ENCODE measurements at regions not wholly inside any gene's neighbourhood (a gene's known extent, or its start where the extent isn't known, plus 50 kb on each side); places are given as distances from the start of the nearest gene placed in this dataset.
"Not testable (repeated sequence)": the region's sequence is repeated elsewhere in the genome, so short reads cannot be mapped to it uniquely, and the experiment has no call there.

DNA sequence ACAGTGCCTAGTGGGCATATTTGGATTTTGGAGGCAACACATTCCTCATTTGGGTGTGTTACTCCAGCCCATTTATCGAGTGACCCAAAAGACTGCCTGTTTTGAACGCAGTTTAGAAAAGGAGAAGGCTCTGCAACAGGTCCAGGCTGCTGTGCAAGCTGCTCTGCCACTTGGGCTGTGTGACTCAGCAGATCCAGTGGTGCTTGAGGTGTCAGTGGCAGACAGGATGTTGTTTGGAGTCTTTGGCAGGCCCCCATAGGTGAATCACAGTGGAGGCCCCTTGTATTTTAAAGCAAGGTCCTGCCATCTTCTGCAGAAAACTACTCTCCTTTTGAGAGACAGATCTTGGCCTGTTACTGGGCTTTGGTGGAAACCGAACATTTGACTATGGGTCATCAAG, 104.0 kb downstream of the DNAJB9 start:
- H3K27ac ChIP-seq (ENCODE audit: low read depth, low read length); H3K4me3 ChIP-seq (ENCODE audit: low read length in 3 of 3); H3K9ac ChIP-seq (ENCODE audit: low read depth in 1 of 3, low read length in 3 of 3); H3K9me3 ChIP-seq (ENCODE audit: control insufficient read depth in 3 of 3, low read length in 3 of 3); H3K27me3 ChIP-seq (ENCODE audit: control insufficient read depth in 3 of 3, insufficient read depth in 3 of 3, low read length in 3 of 3); H3K4me1 ChIP-seq (ENCODE audit: control insufficient read depth in 3 of 3, insufficient read depth in 3 of 3, low read length in 3 of 3); H3K36me3 ChIP-seq (ENCODE audit: control insufficient read depth in 3 of 3, insufficient read depth in 3 of 3, low read length in 3 of 3): not testable (repeated sequence)

DNA sequence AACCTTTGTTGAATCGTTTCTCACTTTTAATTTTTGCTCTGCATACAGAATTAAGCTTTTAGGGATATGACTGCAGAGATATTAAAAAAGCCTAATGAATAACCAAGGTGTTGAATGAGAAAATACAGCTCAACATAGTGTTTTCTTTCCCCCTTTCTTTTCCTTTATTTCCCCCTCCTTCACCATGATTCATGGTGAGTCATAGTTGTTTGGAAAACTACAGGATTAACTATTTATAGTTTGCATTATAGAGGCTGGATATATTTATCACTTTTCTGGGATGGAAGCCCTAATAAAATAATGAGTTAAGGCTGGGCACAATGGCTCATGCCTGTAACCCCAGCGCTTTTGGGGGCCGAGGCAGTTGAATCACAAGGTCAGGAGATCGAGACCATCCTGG, 115.0 kb downstream of the DNAJB9 start:
- Histone ChIP-seq H3K36me3 (ENCODE audit: control insufficient read depth in 3 of 3, insufficient read depth in 3 of 3, low read length in 3 of 3) (no peaks in the 10 kb centered on the region), H3K9ac (ENCODE audit: low read depth in 1 of 3, low read length in 3 of 3) (no peak overlapping the region), H3K27ac (ENCODE audit: low read depth, low read length) (no peak overlapping the region), H3K27me3 (ENCODE audit: control insufficient read depth in 3 of 3, insufficient read depth in 3 of 3, low read length in 3 of 3) (no peaks in the 10 kb centered on the region), H3K4me3 (ENCODE audit: low read length in 3 of 3) (no peak overlapping the region), H3K9me3 (ENCODE audit: control insufficient read depth in 3 of 3, low read length in 3 of 3) (no peaks in the 10 kb centered on the region), H3K4me1 (ENCODE audit: control insufficient read depth in 3 of 3, insufficient read depth in 3 of 3, low read length in 3 of 3) (no peaks in the 10 kb centered on the region)

DNA sequence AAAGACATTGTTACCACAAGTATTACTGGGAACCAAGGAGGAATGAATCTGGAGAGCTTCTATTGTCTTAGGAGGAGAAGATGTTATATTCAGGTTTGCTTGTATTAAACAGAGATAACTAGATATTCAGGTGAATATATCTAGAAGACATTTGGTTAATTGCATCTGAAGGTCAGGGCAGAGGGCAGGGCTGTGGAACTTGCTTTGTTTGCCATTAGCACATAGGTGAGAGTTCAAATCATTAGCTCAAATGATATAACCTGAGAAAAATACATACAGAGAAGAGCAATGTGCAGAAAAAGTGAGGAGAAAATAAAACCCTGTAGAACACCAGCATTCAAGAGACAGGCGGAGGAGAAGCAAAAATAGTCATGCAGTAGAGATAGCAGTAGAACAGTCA, 116.8 kb downstream of the DNAJB9 start:
- Histone ChIP-seq H3K4me3 (ENCODE audit: low read length in 3 of 3) (no peak overlapping the region), H3K27me3 (ENCODE audit: control insufficient read depth in 3 of 3, insufficient read depth in 3 of 3, low read length in 3 of 3) (no peaks in the 10 kb centered on the region), H3K9me3 (ENCODE audit: control insufficient read depth in 3 of 3, low read length in 3 of 3) (no peaks in the 10 kb centered on the region), H3K36me3 (ENCODE audit: control insufficient read depth in 3 of 3, insufficient read depth in 3 of 3, low read length in 3 of 3) (no peaks in the 10 kb centered on the region), H3K27ac (ENCODE audit: low read depth, low read length) (no peak overlapping the region), H3K4me1 (ENCODE audit: control insufficient read depth in 3 of 3, insufficient read depth in 3 of 3, low read length in 3 of 3) (no peaks in the 10 kb centered on the region), H3K9ac (ENCODE audit: low read depth in 1 of 3, low read length in 3 of 3) (no peak overlapping the region)

- Histone ChIP-seq H3K36me3 (ENCODE audit: control insufficient read depth in 3 of 3, insufficient read depth in 3 of 3, low read length in 3 of 3) (no peaks in the 10 kb centered on the region), H3K4me3 (ENCODE audit: low read length in 3 of 3) (no peak overlapping the region), H3K4me1 (ENCODE audit: control insufficient read depth in 3 of 3, insufficient read depth in 3 of 3, low read length in 3 of 3) (no peaks in the 10 kb centered on the region), H3K27ac (ENCODE audit: low read depth, low read length) (no peak overlapping the region), H3K27me3 (ENCODE audit: control insufficient read depth in 3 of 3, insufficient read depth in 3 of 3, low read length in 3 of 3) (no peaks in the 10 kb centered on the region), H3K9ac (ENCODE audit: low read depth in 1 of 3, low read length in 3 of 3) (no peak overlapping the region), H3K9me3 (ENCODE audit: control insufficient read depth in 3 of 3, low read length in 3 of 3) (no peaks in the 10 kb centered on the region)
Observed at GRCh38 chr7:108697254-108697653, 127.6 kb downstream of the DNAJB9 start.

DNA sequence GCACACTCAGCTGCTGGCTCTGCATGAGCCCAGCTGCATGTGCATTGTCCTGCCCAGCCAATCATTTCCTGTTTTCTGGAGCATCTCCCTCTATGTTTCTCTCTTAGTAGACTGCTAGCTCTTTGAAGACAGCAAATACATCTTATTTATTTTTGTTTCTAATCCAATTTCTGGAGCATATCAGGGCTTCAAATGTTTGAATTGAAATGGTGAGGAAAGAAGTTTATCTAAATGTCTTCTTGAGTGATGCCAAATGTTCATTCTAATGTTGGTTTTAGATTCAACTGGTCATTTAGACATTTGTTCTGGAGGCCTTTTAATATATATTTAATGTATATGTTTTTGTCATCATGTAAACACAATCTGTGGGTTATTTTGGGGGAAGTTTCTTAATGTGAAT, 141.9 kb downstream of the DNAJB9 start:
- H3K27ac ChIP-seq (ENCODE audit: low read depth, low read length), result no peak overlapping the region
- H3K4me3 ChIP-seq (ENCODE audit: low read length in 3 of 3), result no peak overlapping the region
- no peaks in the 10 kb centered on the region for H3K4me1 ChIP-seq (ENCODE audit: control insufficient read depth in 3 of 3, insufficient read depth in 3 of 3, low read length in 3 of 3)
- H3K9me3 ChIP-seq (ENCODE audit: control insufficient read depth in 3 of 3, low read length in 3 of 3), result no peaks in the 10 kb centered on the region
- no peaks in the 10 kb centered on the region for H3K36me3 ChIP-seq (ENCODE audit: control insufficient read depth in 3 of 3, insufficient read depth in 3 of 3, low read length in 3 of 3)
- H3K27me3 ChIP-seq (ENCODE audit: control insufficient read depth in 3 of 3, insufficient read depth in 3 of 3, low read length in 3 of 3), result no peaks in the 10 kb centered on the region
- H3K9ac ChIP-seq (ENCODE audit: low read depth in 1 of 3, low read length in 3 of 3), result no peak overlapping the region

DNA sequence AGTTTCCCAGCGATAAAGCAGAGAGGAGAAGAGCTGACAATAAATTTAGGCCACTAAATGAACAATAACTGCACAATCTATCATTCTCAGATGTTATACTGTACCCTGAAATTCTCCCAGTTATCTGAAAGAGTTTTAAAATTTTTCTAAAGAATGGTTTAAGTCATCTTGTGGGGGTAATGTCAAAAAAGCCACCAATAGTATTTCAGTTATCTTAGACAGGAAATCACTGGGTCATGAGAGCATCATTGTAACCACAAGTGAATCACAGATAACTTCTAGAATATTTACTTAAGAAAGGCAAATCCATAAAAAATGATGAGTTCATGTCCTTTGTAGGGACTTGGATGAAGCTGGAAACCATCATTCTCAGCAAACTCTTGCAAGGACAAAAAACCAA, 147.1 kb downstream of the DNAJB9 start:
- no peaks in the 10 kb centered on the region for H3K27me3 ChIP-seq (ENCODE audit: control insufficient read depth in 3 of 3, insufficient read depth in 3 of 3, low read length in 3 of 3)
- no peak overlapping the region for H3K27ac ChIP-seq (ENCODE audit: low read depth, low read length)
- H3K36me3 ChIP-seq (ENCODE audit: control insufficient read depth in 3 of 3, insufficient read depth in 3 of 3, low read length in 3 of 3), result no peaks in the 10 kb centered on the region
- H3K9ac ChIP-seq (ENCODE audit: low read depth in 1 of 3, low read length in 3 of 3), result no peak overlapping the region
- no peaks in the 10 kb centered on the region for H3K4me1 ChIP-seq (ENCODE audit: control insufficient read depth in 3 of 3, insufficient read depth in 3 of 3, low read length in 3 of 3)
- H3K9me3 ChIP-seq (ENCODE audit: control insufficient read depth in 3 of 3, low read length in 3 of 3), result no peaks in the 10 kb centered on the region
- H3K4me3 ChIP-seq (ENCODE audit: low read length in 3 of 3), result no peak overlapping the region

GRCh38 chr7:108717781-108718180, 148.1 kb downstream of the DNAJB9 start:
- no peak overlapping the region for H3K4me3 ChIP-seq (ENCODE audit: low read length in 3 of 3)
- H3K27me3 ChIP-seq (ENCODE audit: control insufficient read depth in 3 of 3, insufficient read depth in 3 of 3, low read length in 3 of 3), result no peaks in the 10 kb centered on the region
- no peaks in the 10 kb centered on the region for H3K4me1 ChIP-seq (ENCODE audit: control insufficient read depth in 3 of 3, insufficient read depth in 3 of 3, low read length in 3 of 3)
- H3K36me3 ChIP-seq (ENCODE audit: control insufficient read depth in 3 of 3, insufficient read depth in 3 of 3, low read length in 3 of 3), result no peaks in the 10 kb centered on the region
- no peaks in the 10 kb centered on the region for H3K9me3 ChIP-seq (ENCODE audit: control insufficient read depth in 3 of 3, low read length in 3 of 3)
- H3K27ac ChIP-seq (ENCODE audit: low read depth, low read length), result no peak overlapping the region
- no peak overlapping the region for H3K9ac ChIP-seq (ENCODE audit: low read depth in 1 of 3, low read length in 3 of 3)

DNA sequence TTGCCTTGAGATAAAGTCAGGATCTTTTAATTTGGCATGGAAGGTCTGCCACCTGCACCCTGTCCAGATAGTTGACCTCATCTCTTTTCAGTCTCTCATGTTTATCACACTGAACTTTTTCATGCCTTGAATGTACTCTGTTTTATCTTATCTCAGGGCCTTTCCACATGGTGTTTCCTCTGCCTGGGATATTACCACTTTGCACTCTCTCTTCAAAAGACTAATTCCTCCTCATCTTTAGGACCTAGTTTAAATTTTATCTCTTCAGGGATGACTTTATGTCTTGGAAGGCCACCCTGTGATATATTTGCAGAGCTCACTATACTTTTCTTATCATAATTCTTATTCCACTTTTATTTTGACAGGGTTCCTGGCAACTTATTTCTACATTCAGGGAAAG, 150.0 kb downstream of the DNAJB9 start:
- no peaks in the 10 kb centered on the region for H3K27me3 ChIP-seq (ENCODE audit: control insufficient read depth in 3 of 3, insufficient read depth in 3 of 3, low read length in 3 of 3)
- H3K36me3 ChIP-seq (ENCODE audit: control insufficient read depth in 3 of 3, insufficient read depth in 3 of 3, low read length in 3 of 3), result no peaks in the 10 kb centered on the region
- no peaks in the 10 kb centered on the region for H3K9me3 ChIP-seq (ENCODE audit: control insufficient read depth in 3 of 3, low read length in 3 of 3)
- no peak overlapping the region for H3K9ac ChIP-seq (ENCODE audit: low read depth in 1 of 3, low read length in 3 of 3)
- H3K4me3 ChIP-seq (ENCODE audit: low read length in 3 of 3), result no peak overlapping the region
- no peak overlapping the region for H3K27ac ChIP-seq (ENCODE audit: low read depth, low read length)
- no peaks in the 10 kb centered on the region for H3K4me1 ChIP-seq (ENCODE audit: control insufficient read depth in 3 of 3, insufficient read depth in 3 of 3, low read length in 3 of 3)

- no peaks in the 10 kb centered on the region for H3K27me3 ChIP-seq (ENCODE audit: control insufficient read depth in 3 of 3, insufficient read depth in 3 of 3, low read length in 3 of 3)
- H3K9me3 ChIP-seq (ENCODE audit: control insufficient read depth in 3 of 3, low read length in 3 of 3), result no peaks in the 10 kb centered on the region
- no peak overlapping the region for H3K9ac ChIP-seq (ENCODE audit: low read depth in 1 of 3, low read length in 3 of 3)
- H3K4me1 ChIP-seq (ENCODE audit: control insufficient read depth in 3 of 3, insufficient read depth in 3 of 3, low read length in 3 of 3), result no peaks in the 10 kb centered on the region
- H3K4me3 ChIP-seq (ENCODE audit: low read length in 3 of 3), result no peak overlapping the region
- H3K36me3 ChIP-seq (ENCODE audit: control insufficient read depth in 3 of 3, insufficient read depth in 3 of 3, low read length in 3 of 3), result no peaks in the 10 kb centered on the region
- H3K27ac ChIP-seq (ENCODE audit: low read depth, low read length), result no peak overlapping the region
Observed at GRCh38 chr7:108722561-108722960, 152.9 kb downstream of the DNAJB9 start.

DNA sequence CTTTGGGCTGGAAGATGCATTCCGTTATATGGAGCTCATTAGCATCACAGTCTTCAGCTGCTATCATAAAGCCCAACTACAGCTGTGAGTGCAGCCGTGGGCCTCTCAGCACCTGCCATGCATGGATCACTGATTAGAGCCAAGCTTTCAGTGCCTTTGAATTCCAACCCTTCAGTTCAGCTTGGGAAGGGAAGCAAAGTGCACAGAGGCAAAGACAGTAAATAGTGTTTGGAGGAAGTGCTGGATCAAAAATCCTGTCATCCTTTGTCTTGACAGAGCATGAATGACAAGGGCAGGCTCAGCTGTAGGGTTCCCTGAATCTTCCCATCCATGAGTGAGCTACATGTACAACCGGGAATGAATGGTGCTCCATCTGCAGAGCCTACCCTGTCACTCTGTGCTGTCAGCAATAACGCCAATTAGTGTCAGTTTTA, 153.7 kb downstream of the DNAJB9 start:
- H3K27me3 ChIP-seq (ENCODE audit: control insufficient read depth in 3 of 3, insufficient read depth in 3 of 3, low read length in 3 of 3), result no peaks in the 10 kb centered on the region
- no peak overlapping the region for H3K4me3 ChIP-seq (ENCODE audit: low read length in 3 of 3)
- no peaks in the 10 kb centered on the region for H3K36me3 ChIP-seq (ENCODE audit: control insufficient read depth in 3 of 3, insufficient read depth in 3 of 3, low read length in 3 of 3)
- H3K4me1 ChIP-seq (ENCODE audit: control insufficient read depth in 3 of 3, insufficient read depth in 3 of 3, low read length in 3 of 3), result no peaks in the 10 kb centered on the region
- no peak overlapping the region for H3K9ac ChIP-seq (ENCODE audit: low read depth in 1 of 3, low read length in 3 of 3)
- H3K27ac ChIP-seq (ENCODE audit: low read depth, low read length), result no peak overlapping the region
- no peaks in the 10 kb centered on the region for H3K9me3 ChIP-seq (ENCODE audit: control insufficient read depth in 3 of 3, low read length in 3 of 3)
